ENCODE measurements at regions not wholly inside any gene's neighbourhood (a gene's known extent, or its start where the extent isn't known, plus 50 kb on each side); places are given as distances from the start of the nearest gene placed in this dataset.

DNA sequence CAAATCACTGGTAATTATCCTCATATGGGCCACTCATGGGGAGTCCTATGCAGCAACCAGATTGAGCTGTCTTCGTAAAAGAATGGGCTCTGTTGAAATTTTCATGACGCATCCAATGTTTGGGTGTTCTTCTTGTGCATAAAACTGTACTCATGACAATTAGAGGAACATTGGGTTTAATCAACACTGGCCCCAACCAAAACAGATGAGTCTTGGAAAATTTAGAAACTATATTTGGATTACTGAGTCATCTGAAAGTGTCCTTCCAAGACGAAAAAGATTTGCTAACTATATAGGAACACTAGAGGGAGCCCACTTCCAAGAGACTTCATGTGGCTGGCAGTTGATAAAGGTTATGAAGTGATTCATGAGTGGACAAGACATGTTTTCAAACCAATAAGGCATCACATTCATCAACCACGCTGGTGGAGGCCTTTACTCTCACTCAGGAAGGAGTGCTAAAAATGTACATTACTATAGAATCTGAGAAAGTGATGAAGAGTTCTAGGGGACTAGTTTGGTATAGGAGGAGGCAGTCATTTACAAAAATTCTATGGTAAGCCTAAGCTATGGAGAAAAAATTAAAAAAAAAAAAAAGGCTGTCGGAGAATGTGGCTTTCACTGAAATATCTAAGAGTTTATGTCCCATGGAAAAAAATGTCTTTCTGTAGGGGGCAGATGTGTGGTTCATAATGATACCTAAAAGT is 313.5 kb downstream of the PRDM9 start:
- H3K4me3 Mint-ChIP-seq: no peak overlapping the region
- Histone ChIP-seq H3K9me3 (ENCODE audit: control insufficient read depth, low read length) (no peaks in the 10 kb centered on the region), H3K36me3 (ENCODE audit: control insufficient read depth, insufficient read depth, low read length) (no peaks in the 10 kb centered on the region), H3K27me3 (ENCODE audit: control insufficient read depth, insufficient read depth, low read length, poor library complexity, severe bottlenecking) (no peaks in the 10 kb centered on the region), H3K27ac (ENCODE audit: low read depth, low read length) (no peak overlapping the region), H3K4me1 (ENCODE audit: control insufficient read depth, insufficient read depth, low read length) (no peaks in the 10 kb centered on the region), H3K4me3 (ENCODE audit: low read length) (no peak overlapping the region), H3K9ac (ENCODE audit: extremely low read depth, low read length, poor library complexity, severe bottlenecking) (no peak overlapping the region)
- H3K4me1 Mint-ChIP-seq: peaks cover 8% of the 10 kb centered on the region
- no peaks in the 10 kb centered on the region for H3K9me3 Mint-ChIP-seq
- DNase-seq: no peak
- no peaks in the 10 kb centered on the region for H3K27me3 Mint-ChIP-seq (ENCODE audit: insufficient read depth)
- WGBS, 2 experiments (ENCODE audit: insufficient coverage in 1 of 2, insufficient read length in 1 of 2): 59 to 80% methylated on average over 2 to 5 of the region's 5 CpGs
- TF ChIP-seq, protein P1, sequence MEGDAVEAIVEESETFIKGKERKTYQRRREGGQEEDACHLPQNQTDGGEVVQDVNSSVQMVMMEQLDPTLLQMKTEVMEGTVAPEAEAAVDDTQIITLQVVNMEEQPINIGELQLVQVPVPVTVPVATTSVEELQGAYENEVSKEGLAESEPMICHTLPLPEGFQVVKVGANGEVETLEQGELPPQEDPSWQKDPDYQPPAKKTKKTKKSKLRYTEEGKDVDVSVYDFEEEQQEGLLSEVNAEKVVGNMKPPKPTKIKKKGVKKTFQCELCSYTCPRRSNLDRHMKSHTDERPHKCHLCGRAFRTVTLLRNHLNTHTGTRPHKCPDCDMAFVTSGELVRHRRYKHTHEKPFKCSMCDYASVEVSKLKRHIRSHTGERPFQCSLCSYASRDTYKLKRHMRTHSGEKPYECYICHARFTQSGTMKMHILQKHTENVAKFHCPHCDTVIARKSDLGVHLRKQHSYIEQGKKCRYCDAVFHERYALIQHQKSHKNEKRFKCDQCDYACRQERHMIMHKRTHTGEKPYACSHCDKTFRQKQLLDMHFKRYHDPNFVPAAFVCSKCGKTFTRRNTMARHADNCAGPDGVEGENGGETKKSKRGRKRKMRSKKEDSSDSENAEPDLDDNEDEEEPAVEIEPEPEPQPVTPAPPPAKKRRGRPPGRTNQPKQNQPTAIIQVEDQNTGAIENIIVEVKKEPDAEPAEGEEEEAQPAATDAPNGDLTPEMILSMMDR (conservative IDR thresholded peaks at IDR 0.05): peak; percentile 80
- no peaks in the 10 kb centered on the region for H3K36me3 Mint-ChIP-seq (ENCODE audit: low read depth)
- H3K27ac Mint-ChIP-seq: no peak overlapping the region

DNA sequence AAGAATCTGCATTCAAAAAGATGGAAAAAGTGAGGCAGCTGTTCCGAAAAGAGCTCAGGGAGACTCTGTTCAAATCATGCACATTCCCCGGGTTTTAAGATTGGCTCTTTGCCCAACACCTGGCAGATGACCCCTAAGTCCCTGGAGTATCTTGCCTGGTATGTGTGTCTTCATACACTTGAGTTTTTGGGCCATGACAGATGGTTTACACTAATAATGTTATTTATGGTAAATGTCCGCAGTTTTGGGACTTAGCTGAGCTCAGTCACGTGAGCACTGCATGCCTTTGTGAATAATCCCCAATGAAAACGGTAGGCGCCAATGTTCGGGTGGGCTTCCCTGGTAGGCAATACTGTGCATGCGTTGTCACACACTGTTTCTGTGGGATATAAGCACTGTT is 316.1 kb downstream of the PRDM9 start:
- 93 to 97% methylated on average over 8 of the region's 8 CpGs for WGBS, 2 experiments (ENCODE audit: insufficient coverage in 1 of 2, insufficient read length in 1 of 2)
- Histone ChIP-seq H3K4me1 (ENCODE audit: control insufficient read depth, insufficient read depth, low read length) (no peaks in the 10 kb centered on the region), H3K36me3 (ENCODE audit: control insufficient read depth, insufficient read depth, low read length) (no peaks in the 10 kb centered on the region), H3K27me3 (ENCODE audit: control insufficient read depth, insufficient read depth, low read length, poor library complexity, severe bottlenecking) (no peaks in the 10 kb centered on the region), H3K27ac (ENCODE audit: low read depth, low read length) (no peak overlapping the region), H3K4me3 (ENCODE audit: low read length) (no peak overlapping the region), H3K9me3 (ENCODE audit: control insufficient read depth, low read length) (no peaks in the 10 kb centered on the region), H3K9ac (ENCODE audit: extremely low read depth, low read length, poor library complexity, severe bottlenecking) (no peak overlapping the region)
- Mint-ChIP-seq H3K27me3 (ENCODE audit: insufficient read depth) (no peaks in the 10 kb centered on the region), H3K4me1 (peaks cover 3% of the 10 kb centered on the region), H3K9me3 (no peaks in the 10 kb centered on the region), H3K27ac (no peak overlapping the region), H3K36me3 (ENCODE audit: low read depth) (no peaks in the 10 kb centered on the region), H3K4me3 (no peak overlapping the region)
- TF ChIP-seq, protein P1 (conservative IDR thresholded peaks at IDR 0.05): no peak
- DNase-seq: no peak

DNA sequence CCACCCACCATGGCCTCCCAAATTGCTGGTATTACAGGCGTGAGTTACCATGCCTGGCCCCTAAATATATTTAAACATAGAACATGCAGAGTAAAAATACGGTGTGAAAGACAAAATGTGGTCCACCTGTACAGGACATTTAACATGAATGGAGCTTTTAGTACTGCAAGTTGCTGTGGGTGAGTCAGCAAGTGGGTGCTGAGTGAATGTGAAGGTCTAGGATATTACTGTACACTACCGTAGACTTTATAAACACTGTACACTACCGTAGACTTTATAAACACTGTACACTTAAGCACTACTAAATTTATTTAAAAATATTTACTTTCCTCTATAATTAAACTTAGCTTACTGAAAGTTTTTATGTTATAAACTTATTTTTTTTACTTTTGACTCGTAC is 317.8 kb downstream of the PRDM9 start:
- no peaks in the 10 kb centered on the region for H3K9me3 Mint-ChIP-seq
- H3K27me3 Mint-ChIP-seq (ENCODE audit: insufficient read depth): no peaks in the 10 kb centered on the region
- Histone ChIP-seq H3K4me1 (ENCODE audit: control insufficient read depth, insufficient read depth, low read length) (no peaks in the 10 kb centered on the region), H3K27ac (ENCODE audit: low read depth, low read length) (no peak overlapping the region), H3K36me3 (ENCODE audit: control insufficient read depth, insufficient read depth, low read length) (no peaks in the 10 kb centered on the region), H3K27me3 (ENCODE audit: control insufficient read depth, insufficient read depth, low read length, poor library complexity, severe bottlenecking) (no peaks in the 10 kb centered on the region), H3K9me3 (ENCODE audit: control insufficient read depth, low read length) (no peaks in the 10 kb centered on the region), H3K9ac (ENCODE audit: extremely low read depth, low read length, poor library complexity, severe bottlenecking) (no peak overlapping the region), H3K4me3 (ENCODE audit: low read length) (no peak overlapping the region)
- 96 to 100% methylated on average over 2 to 5 of the region's 5 CpGs for WGBS, 2 experiments (ENCODE audit: insufficient coverage in 1 of 2, insufficient read length in 1 of 2)
- no peak overlapping the region for H3K4me3 Mint-ChIP-seq
- no peaks in the 10 kb centered on the region for H3K36me3 Mint-ChIP-seq (ENCODE audit: low read depth)
- DNase-seq: no peak
- TF ChIP-seq, protein P1 (conservative IDR thresholded peaks at IDR 0.05): no peak
- peaks cover 3% of the 10 kb centered on the region for H3K4me1 Mint-ChIP-seq
- no peak overlapping the region for H3K27ac Mint-ChIP-seq

Data from endodermal cell (in vitro differentiated cells).